ENCODE measurements at regions not wholly inside any gene's neighbourhood (a gene's known extent, or its start where the extent isn't known, plus 50 kb on each side); places are given as distances from the start of the nearest gene placed in this dataset.

DNA sequence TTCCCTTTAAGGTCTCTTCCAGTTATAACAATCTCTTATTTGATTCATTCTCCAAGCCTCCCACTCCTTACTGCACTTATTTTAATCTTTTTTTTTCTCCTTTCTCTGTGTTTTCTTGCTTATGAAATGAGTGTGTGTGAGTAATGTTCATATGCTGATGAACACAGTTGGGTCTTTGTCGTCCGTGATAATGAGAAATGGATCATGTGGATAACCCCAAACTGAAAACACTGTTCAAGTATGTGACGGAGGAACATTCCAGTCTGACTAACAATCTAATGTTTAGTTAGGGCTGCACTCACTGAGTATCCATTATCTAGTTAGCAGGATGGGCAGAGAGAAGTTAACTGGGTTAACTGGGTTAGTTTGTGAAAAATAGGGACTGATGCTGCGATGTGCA lies 253.1 kb upstream of the DUSP10 start:
- Histone ChIP-seq H2AFZ (ENCODE audit: low read depth, low read length) (no peak overlapping the region), H4K20me1 (ENCODE audit: insufficient read depth, low read length) (no peaks in the 10 kb centered on the region), H3K4me2 (ENCODE audit: low read length) (peak overlapping the region; percentile 3), H3K4me1 (ENCODE audit: insufficient read depth, low read length) (peaks cover 36% of the 10 kb centered on the region), H3K36me3 (ENCODE audit: insufficient read depth, low read length) (no peaks in the 10 kb centered on the region), H3K4me3 (ENCODE audit: insufficient read depth, low read depth, low read length) (no peak overlapping the region), H3K79me2 (ENCODE audit: insufficient read depth, low read length) (no peaks in the 10 kb centered on the region), H3K27me3 (ENCODE audit: insufficient read depth, low read length) (no peaks in the 10 kb centered on the region), H3K27ac (ENCODE audit: low read depth, low read length) (peak overlapping the region; percentile 82), H3K9ac (ENCODE audit: low read length) (peak overlapping the region; percentile 62), H3K9me3 (ENCODE audit: insufficient read depth, low read depth, low read length) (no peaks in the 10 kb centered on the region)
- peak overlapping the region; percentile 42 for H3K27ac Mint-ChIP-seq (ENCODE audit: unreplicated experiment)
- FAIRE-seq (no peak), DNase-seq (ENCODE audit: low read depth) (peak; percentile 97)
- H3K4me3 Mint-ChIP-seq (ENCODE audit: unreplicated experiment) = no peak overlapping the region
- no peak for TF ChIP-seq EZH2 (IDR thresholded peaks at IDR 0.05; ENCODE audit: insufficient read depth, low read length)
- TF ChIP-seq, protein P1, sequence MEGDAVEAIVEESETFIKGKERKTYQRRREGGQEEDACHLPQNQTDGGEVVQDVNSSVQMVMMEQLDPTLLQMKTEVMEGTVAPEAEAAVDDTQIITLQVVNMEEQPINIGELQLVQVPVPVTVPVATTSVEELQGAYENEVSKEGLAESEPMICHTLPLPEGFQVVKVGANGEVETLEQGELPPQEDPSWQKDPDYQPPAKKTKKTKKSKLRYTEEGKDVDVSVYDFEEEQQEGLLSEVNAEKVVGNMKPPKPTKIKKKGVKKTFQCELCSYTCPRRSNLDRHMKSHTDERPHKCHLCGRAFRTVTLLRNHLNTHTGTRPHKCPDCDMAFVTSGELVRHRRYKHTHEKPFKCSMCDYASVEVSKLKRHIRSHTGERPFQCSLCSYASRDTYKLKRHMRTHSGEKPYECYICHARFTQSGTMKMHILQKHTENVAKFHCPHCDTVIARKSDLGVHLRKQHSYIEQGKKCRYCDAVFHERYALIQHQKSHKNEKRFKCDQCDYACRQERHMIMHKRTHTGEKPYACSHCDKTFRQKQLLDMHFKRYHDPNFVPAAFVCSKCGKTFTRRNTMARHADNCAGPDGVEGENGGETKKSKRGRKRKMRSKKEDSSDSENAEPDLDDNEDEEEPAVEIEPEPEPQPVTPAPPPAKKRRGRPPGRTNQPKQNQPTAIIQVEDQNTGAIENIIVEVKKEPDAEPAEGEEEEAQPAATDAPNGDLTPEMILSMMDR (IDR thresholded peaks at IDR 0.05; ENCODE audit: insufficient read depth, low read depth, low read length) = no peak
- no peaks in the 10 kb centered on the region for H3K36me3 Mint-ChIP-seq (ENCODE audit: low read depth, unreplicated experiment)
- peaks cover 41% of the 10 kb centered on the region for H3K4me1 Mint-ChIP-seq (ENCODE audit: low read depth, unreplicated experiment)
- no peaks in the 10 kb centered on the region for H3K27me3 Mint-ChIP-seq (ENCODE audit: low read depth, unreplicated experiment)
- H3K9me3 Mint-ChIP-seq (ENCODE audit: unreplicated experiment) = no peaks in the 10 kb centered on the region

DNA sequence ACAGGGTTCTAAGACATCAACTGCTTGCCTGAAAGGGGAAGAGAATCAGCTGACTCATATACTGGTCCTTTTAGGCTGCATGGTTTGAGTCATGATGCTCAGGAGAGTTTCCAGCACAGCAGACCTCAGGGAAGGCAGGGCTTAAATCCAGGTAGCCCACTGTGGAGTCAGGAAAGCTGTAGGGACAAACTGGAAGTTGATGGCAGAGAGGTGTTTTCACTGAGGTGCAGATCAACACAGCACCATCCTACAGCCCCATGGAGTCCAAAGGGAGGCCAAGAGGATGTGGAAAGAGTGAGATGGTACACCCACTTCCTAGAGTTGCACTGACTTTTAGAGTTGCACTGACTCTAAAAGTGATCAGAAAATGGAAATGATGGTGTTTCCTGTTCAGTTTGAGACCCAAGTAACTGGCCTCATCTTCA lies 252.4 kb upstream of the DUSP10 start:
- Mint-ChIP-seq H3K27me3 (ENCODE audit: low read depth, unreplicated experiment) (no peaks in the 10 kb centered on the region), H3K4me3 (ENCODE audit: unreplicated experiment) (no peak overlapping the region), H3K4me1 (ENCODE audit: low read depth, unreplicated experiment) (peaks cover 47% of the 10 kb centered on the region), H3K27ac (ENCODE audit: unreplicated experiment) (peak overlapping the region; percentile 55), H3K9me3 (ENCODE audit: unreplicated experiment) (no peaks in the 10 kb centered on the region), H3K36me3 (ENCODE audit: low read depth, unreplicated experiment) (no peaks in the 10 kb centered on the region)
- TF ChIP-seq, protein P1 (IDR thresholded peaks at IDR 0.05; ENCODE audit: insufficient read depth, low read depth, low read length) = no peak
- TF ChIP-seq EZH2 (IDR thresholded peaks at IDR 0.05; ENCODE audit: insufficient read depth, low read length) = no peak
- no peaks in the 10 kb centered on the region for H3K79me2 ChIP-seq (ENCODE audit: insufficient read depth, low read length)
- no peak overlapping the region for H2AFZ ChIP-seq (ENCODE audit: low read depth, low read length)
- FAIRE-seq (peak; percentile 23), DNase-seq (ENCODE audit: low read depth) (peak; percentile 72)
- H3K27ac ChIP-seq (ENCODE audit: low read depth, low read length) = peak overlapping the region; percentile 82
- no peaks in the 10 kb centered on the region for H3K9me3 ChIP-seq (ENCODE audit: insufficient read depth, low read depth, low read length)
- H3K4me2 ChIP-seq (ENCODE audit: low read length) = peak overlapping the region; percentile 3
- no peaks in the 10 kb centered on the region for H3K27me3 ChIP-seq (ENCODE audit: insufficient read depth, low read length)
- peaks cover 36% of the 10 kb centered on the region for H3K4me1 ChIP-seq (ENCODE audit: insufficient read depth, low read length)
- no peak overlapping the region for H3K4me3 ChIP-seq (ENCODE audit: insufficient read depth, low read depth, low read length)
- H3K36me3 ChIP-seq (ENCODE audit: insufficient read depth, low read length) = no peaks in the 10 kb centered on the region
- no peaks in the 10 kb centered on the region for H4K20me1 ChIP-seq (ENCODE audit: insufficient read depth, low read length)
- peak overlapping the region; percentile 62 for H3K9ac ChIP-seq (ENCODE audit: low read length)

DNA sequence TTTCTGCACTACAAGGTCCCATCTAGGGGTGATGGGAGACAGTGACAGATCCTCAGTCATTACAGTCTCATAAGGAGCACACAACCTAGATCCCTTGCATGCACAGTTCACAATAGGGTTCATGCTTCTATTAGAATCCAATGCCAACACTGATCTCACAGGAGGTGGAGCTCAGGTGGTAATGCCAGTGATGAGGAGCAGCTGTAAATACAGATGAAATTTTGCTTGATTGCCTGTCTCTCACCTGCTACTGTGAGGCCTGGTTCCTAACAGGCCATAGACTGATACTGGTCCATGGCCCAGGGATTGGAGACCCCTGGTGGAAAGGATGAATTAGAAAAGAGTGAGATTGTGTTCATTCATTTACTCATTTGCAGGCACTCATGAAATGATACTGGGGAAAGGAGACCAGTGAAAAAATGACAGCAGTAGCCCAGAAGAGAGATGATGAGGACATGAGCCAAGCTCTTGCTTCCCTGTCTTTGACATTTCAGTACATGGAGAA lies 251.6 kb upstream of the DUSP10 start:
- no peaks in the 10 kb centered on the region for H3K27me3 ChIP-seq (ENCODE audit: insufficient read depth, low read length)
- H3K36me3 ChIP-seq (ENCODE audit: insufficient read depth, low read length) = no peaks in the 10 kb centered on the region
- TF ChIP-seq EZH2 (IDR thresholded peaks at IDR 0.05; ENCODE audit: insufficient read depth, low read length) = no peak
- TF ChIP-seq, protein P1 (IDR thresholded peaks at IDR 0.05; ENCODE audit: insufficient read depth, low read depth, low read length) = no peak
- Mint-ChIP-seq H3K4me1 (ENCODE audit: low read depth, unreplicated experiment) (peaks cover 43% of the 10 kb centered on the region), H3K36me3 (ENCODE audit: low read depth, unreplicated experiment) (no peaks in the 10 kb centered on the region), H3K27ac (ENCODE audit: unreplicated experiment) (peak overlapping the region; percentile 54), H3K4me3 (ENCODE audit: unreplicated experiment) (no peak overlapping the region), H3K27me3 (ENCODE audit: low read depth, unreplicated experiment) (no peaks in the 10 kb centered on the region), H3K9me3 (ENCODE audit: unreplicated experiment) (no peaks in the 10 kb centered on the region)
- DNase-seq (ENCODE audit: low read depth) = no peak
- H3K27ac ChIP-seq (ENCODE audit: low read depth, low read length) = peak overlapping the region; percentile 82
- peaks cover 35% of the 10 kb centered on the region for H3K4me1 ChIP-seq (ENCODE audit: insufficient read depth, low read length)
- no peak overlapping the region for H3K4me3 ChIP-seq (ENCODE audit: insufficient read depth, low read depth, low read length)
- no peaks in the 10 kb centered on the region for H3K79me2 ChIP-seq (ENCODE audit: insufficient read depth, low read length)
- H3K9me3 ChIP-seq (ENCODE audit: insufficient read depth, low read depth, low read length) = no peaks in the 10 kb centered on the region
- H2AFZ ChIP-seq (ENCODE audit: low read depth, low read length) = no peak overlapping the region
- H3K4me2 ChIP-seq (ENCODE audit: low read length) = no peak overlapping the region
- H4K20me1 ChIP-seq (ENCODE audit: insufficient read depth, low read length) = no peaks in the 10 kb centered on the region
- H3K9ac ChIP-seq (ENCODE audit: low read length) = no peak overlapping the region
- no peak for FAIRE-seq
